Testis (tissue), 2 donors: ENCODE measurements at regions not wholly inside any gene's neighbourhood (a gene's known extent, or its start where the extent isn't known, plus 50 kb on each side); places are given as distances from the start of the nearest gene placed in this dataset.
"Not testable (repeated sequence)": the region's sequence is repeated elsewhere in the genome, so short reads cannot be mapped to it uniquely, and the experiment has no call there.

Experiments
- DNase-seq: peaks from one replicate; pipeline ENCODE4 v3.0.0-alpha.2; 2019
- H3K27ac ChIP-seq, 2 donors: fragments of 200-600 bp; sonication (generic); one replicate each; pipeline ENCODE4 v1.5.1; 2019
- H3K27me3 ChIP-seq: fragments of 200-600 bp; sonication (generic); one replicate; pipeline ENCODE4 v1.5.1; 2019
- H3K36me3 ChIP-seq: fragments of 200-600 bp; sonication (generic); one replicate; pipeline ENCODE4 v1.5.1; 2017; ENCODE audit warnings: low read depth; ENCODE audit errors: missing control alignments
- H3K4me1 ChIP-seq: fragments of 200-600 bp; sonication (generic); one replicate; pipeline ENCODE4 v1.5.1; 2019
- H3K4me3 ChIP-seq, 2 donors: fragments of 200-600 bp; sonication (generic); one replicate each; pipeline ENCODE4 v1.5.1; 2017 to 2019
- H3K9me3 ChIP-seq: fragments of 200-600 bp; sonication (generic); one replicate; pipeline ENCODE4 v1.5.1; 2017
- POLR2A ChIP-seq: fragments of 450-650 bp; IDR thresholded peaks from one replicate; pipeline ENCODE4 v1.6.1; 2017; ENCODE audit warnings: antibody characterized with exemption, mild to moderate bottlenecking, moderate library complexity
- WGBS, 2 donors: methylation state at CpG; one replicate each; pipeline ENCODE4 v1.1.5; 2018; 5-methylcytosine and 5-hydroxymethylcytosine counted together
- intact Hi-C: fragments of 100-400 bp; cut with DNase I; formaldehyde crosslinking; loops from one replicate; pipeline ENCODE4 v1.15.1; 2023; ENCODE audit warnings: low total_unique reads
- TF ChIP-seq, protein P1 (sequence below), 3 experiments: fragments of 450-650 bp in 2 of 3; fragments of 200-600 bp in 1 of 3; sonication (generic) in 1 of 3; IDR thresholded peaks; one replicate each; pipeline ENCODE4 v1.5.1; 2016 to 2019; ENCODE audit warnings: antibody characterized with exemption in 3 of 3, mild to moderate bottlenecking in 2 of 3, moderate library complexity in 1 of 3

DNA sequence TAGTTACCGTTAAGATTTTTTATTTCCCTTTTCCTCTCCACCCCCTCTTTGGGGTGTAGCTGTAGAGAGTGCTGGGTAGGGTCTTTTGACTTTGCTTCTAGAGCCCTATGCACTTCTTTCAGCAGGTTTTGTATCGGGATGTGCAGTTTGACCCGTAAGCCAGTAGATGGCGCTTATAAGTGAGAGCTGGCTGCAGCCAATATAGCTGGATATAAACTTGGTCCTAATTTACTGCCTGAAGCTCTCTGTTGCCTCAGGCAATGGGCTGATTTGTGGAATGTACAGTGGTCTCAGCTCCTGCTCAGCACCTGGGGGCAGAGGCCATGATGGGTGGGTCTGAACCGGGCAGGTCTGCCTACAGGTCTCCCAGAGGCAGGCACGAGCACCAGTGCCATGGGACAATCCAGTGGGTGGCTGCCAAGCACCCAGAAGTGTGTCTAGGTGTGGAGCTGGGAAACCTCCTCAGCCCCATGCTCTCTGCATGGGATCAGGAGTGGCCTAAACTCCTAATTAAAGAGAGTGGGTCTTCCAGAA, 146.5 kb downstream of the SPANXN1 start:
- TF ChIP-seq POLR2A = no peak
- TF ChIP-seq, protein P1, sequence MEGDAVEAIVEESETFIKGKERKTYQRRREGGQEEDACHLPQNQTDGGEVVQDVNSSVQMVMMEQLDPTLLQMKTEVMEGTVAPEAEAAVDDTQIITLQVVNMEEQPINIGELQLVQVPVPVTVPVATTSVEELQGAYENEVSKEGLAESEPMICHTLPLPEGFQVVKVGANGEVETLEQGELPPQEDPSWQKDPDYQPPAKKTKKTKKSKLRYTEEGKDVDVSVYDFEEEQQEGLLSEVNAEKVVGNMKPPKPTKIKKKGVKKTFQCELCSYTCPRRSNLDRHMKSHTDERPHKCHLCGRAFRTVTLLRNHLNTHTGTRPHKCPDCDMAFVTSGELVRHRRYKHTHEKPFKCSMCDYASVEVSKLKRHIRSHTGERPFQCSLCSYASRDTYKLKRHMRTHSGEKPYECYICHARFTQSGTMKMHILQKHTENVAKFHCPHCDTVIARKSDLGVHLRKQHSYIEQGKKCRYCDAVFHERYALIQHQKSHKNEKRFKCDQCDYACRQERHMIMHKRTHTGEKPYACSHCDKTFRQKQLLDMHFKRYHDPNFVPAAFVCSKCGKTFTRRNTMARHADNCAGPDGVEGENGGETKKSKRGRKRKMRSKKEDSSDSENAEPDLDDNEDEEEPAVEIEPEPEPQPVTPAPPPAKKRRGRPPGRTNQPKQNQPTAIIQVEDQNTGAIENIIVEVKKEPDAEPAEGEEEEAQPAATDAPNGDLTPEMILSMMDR (IDR thresholded peaks at IDR 0.05) = no peak
- no peaks in the 10 kb centered on the region for H3K36me3 ChIP-seq
- H3K4me1 ChIP-seq = no peaks in the 10 kb centered on the region
- H3K9me3 ChIP-seq = no peaks in the 10 kb centered on the region
- no peaks in the 10 kb centered on the region for H3K27me3 ChIP-seq
- H3K4me3 ChIP-seq = no peak overlapping the region
- intact Hi-C loops = no loop called here
- H3K27ac ChIP-seq = no peak overlapping the region
- no peak for DNase-seq
- 36 to 39% methylated on average over 4 to 6 of the region's 6 CpGs for WGBS, 2 donors

DNA sequence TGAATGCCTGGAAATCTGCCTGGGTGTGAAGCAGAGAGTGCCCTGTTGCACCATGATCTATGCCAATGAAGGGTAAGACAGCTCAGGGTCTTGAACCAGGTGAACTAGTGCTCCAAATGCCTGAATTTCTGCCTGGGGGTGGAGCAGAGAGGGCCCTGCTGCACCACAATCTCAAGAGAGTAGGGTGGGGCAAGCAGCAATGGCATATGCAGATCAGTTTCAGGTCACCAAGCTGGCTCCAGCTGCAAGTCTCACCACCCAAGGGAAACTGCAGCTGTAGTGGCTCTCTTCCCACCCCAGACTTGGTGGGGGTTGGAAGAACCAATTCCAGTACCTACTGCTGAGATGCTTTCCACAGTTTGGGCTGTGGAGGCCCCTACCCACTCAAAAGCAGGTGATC, 147.0 kb downstream of the SPANXN1 start:
- no peaks in the 10 kb centered on the region for H3K36me3 ChIP-seq
- H3K9me3 ChIP-seq = no peaks in the 10 kb centered on the region
- no peaks in the 10 kb centered on the region for H3K4me1 ChIP-seq
- TF ChIP-seq POLR2A = no peak
- TF ChIP-seq, protein P1 (IDR thresholded peaks at IDR 0.05) = no peak
- DNase-seq = no peak
- H3K27ac ChIP-seq = no peak overlapping the region
- intact Hi-C loops = no loop called here
- H3K4me3 ChIP-seq = no peak overlapping the region
- H3K27me3 ChIP-seq = no peaks in the 10 kb centered on the region

DNA sequence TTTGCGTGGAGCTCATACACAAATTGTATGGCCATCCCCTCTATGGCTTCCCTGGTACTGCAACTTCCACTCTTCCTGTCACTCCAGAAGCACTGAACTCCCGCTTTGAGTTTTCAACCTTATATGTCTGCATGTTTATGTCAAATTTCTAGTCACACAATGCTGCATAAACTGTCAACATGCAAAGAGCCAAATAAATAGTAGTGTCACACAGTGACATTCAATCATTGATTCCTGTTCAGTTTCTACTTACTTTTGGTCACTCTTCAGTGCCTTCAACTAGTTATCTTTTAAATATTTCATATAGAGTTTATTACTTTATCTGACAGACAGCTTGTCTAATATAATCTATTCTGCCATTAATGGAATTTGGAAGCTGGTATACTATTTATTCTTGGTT, 149.3 kb downstream of the SPANXN1 start:
- TF ChIP-seq, protein P1 (IDR thresholded peaks at IDR 0.05) = no peak
- no peak for TF ChIP-seq POLR2A
- 90 to 91% methylated on average over 2 of the region's 2 CpGs for WGBS, 2 donors
- Histone ChIP-seq H3K27ac (no peak overlapping the region), H3K4me3 (no peak overlapping the region), H3K27me3 (no peaks in the 10 kb centered on the region), H3K4me1 (no peaks in the 10 kb centered on the region), H3K9me3 (no peaks in the 10 kb centered on the region), H3K36me3 (no peaks in the 10 kb centered on the region)
- intact Hi-C loops = no loop called here
- DNase-seq = no peak

DNA sequence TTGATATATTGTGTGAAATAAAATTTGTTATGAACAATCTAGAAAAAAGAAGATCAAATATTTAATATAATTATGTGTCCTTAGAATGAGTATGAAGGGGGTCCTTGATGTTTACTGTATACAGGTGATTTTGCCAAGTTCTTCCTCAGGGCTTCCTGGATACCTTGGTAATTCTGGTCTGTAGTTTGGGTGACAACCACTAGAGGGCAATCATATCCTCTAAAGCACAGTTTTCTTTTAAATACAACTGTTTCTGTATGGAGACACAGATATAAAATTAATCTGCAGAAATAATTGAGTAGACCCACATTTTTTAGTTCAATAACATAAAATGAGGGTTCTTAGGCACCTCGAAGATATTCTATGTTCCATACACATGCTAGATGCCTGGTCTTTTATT, 157.7 kb downstream of the SPANXN1 start:
- peak; percentile 40 for DNase-seq
- Histone ChIP-seq H3K27me3 (no peaks in the 10 kb centered on the region), H3K27ac (no peak overlapping the region), H3K36me3 (no peaks in the 10 kb centered on the region), H3K4me1 (no peaks in the 10 kb centered on the region), H3K9me3 (no peaks in the 10 kb centered on the region), H3K4me3 (no peak overlapping the region)
- intact Hi-C loops = no loop called here
- 6 to 23% methylated on average over 1 of the region's 1 CpG for WGBS, 2 donors
- TF ChIP-seq, protein P1 (IDR thresholded peaks at IDR 0.05) = peak in 1 of 3 experiments; percentile 40
- TF ChIP-seq POLR2A = no peak

DNA sequence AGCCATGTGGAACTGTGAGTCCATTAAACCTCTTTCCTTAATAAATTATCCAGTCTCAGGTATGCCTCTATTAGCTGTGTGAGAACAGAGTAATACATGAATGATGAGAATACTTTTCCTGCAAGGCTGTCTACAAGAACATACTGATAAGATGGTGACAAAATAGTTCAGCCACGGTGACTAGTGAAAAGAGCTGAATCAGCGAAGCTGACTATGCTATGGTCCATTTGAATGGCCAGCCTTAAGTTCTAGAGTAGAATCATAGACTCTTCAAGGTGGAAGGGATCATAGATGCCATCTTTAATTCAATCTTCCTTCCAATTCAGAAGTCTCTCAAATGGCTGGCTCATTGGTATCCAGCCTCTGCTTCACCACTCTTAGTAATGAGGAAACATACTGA, 163.3 kb downstream of the SPANXN1 start:
- WGBS, 2 donors = 81 to 94% methylated on average over 2 of the region's 2 CpGs
- Histone ChIP-seq H3K4me3 (no peak overlapping the region), H3K4me1 (no peaks in the 10 kb centered on the region), H3K36me3 (no peaks in the 10 kb centered on the region), H3K27me3 (no peaks in the 10 kb centered on the region), H3K9me3 (no peaks in the 10 kb centered on the region), H3K27ac (no peak overlapping the region)
- no peak for DNase-seq
- intact Hi-C loops = no loop called here
- TF ChIP-seq, protein P1 (IDR thresholded peaks at IDR 0.05) = no peak
- TF ChIP-seq POLR2A = no peak

DNA sequence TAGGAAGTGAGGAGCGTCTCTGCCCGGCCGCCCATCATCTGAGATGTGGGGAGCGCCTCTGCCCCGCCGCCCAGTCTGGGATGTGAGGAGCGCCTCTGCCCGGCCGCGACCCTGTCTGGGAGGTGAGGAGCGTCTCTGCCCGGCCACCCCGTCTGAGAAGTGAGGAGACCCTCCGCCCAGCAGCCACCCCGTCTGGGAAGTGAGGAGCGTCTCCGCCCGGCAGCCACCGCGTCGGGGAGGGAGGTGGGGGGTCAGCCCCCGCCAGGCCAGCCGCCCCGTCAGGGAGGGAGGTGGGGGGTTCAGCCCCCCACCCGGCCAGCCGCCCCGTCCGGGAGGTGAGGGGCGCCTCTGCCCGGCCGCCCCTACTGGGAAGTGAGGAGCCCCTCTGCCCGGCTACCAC, 188.9 kb downstream of the SPANXN1 start:
- intact Hi-C loops, H3K4me3 ChIP-seq, H3K9me3 ChIP-seq, DNase-seq, H3K4me1 ChIP-seq, H3K27me3 ChIP-seq, H3K36me3 ChIP-seq, H3K27ac ChIP-seq: not testable (repeated sequence)
- 93 to 100% methylated on average over 1 to 23 of the region's 32 CpGs for WGBS, 2 donors
